ENCODE measurements at regions not wholly inside any gene's neighbourhood (a gene's known extent, or its start where the extent isn't known, plus 50 kb on each side); places are given as distances from the start of the nearest gene placed in this dataset.
A peak's percentile ranks its signal among the peaks of the same experiment; 100 is the strongest.
"Not testable (repeated sequence)": the region's sequence is repeated elsewhere in the genome, so short reads cannot be mapped to it uniquely, and the experiment has no call there.

DNA sequence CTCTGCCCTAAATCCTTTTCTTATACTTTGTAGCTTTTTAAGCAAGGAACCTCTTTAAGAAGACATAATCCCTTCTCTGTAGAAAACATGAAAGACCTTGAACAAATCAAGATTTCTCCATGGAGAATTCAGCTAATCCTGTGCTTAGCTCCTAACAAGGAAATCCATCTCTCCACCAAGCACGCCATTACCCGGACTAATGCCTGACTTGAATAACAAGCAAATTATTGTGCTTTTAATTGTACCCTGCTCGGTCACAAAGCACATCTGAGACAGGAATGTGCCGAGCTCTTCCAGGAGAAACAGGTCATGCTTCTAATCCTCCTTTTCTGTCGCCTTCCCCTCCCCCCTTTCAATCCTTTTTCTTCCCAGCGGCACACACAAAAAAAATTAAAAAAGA lies 141.3 kb downstream of the PSAT1 start:
- no peak for DNase-seq (ENCODE audit: low read depth in 2 of 2)

GRCh38 chr9:78438780-78439179 lies 141.9 kb downstream of the PSAT1 start:
- no peak for DNase-seq (ENCODE audit: low read depth in 2 of 2)

- peak; percentile 38 to 50 for DNase-seq (ENCODE audit: low read depth in 2 of 2)
Measured at GRCh38 chr9:78439190-78439865, 142.4 kb downstream of the PSAT1 start.

GRCh38 chr9:78439866-78440830 lies 143.2 kb downstream of the PSAT1 start:
- DNase-seq (ENCODE audit: low read depth in 2 of 2), result no peak

DNA sequence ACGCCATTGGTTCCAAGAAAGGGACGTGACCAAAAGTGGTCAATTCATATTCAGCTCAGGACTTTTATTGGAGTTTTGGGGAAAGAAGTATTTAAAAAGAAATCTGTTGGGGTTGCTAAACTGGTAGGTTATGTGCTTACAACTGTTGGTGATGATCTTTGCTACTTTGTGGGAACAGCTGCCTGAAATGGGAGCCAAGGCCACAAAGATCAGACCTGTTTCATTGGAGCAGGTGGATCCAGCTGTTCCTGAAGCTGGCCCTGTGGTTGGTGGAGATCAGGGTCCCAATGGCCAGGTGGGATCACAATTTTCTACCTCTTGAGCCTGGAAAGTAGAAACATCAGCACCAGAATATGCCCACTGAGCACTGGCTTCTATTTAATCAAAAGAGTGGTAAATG lies 144.5 kb downstream of the PSAT1 start:
- DNase-seq (ENCODE audit: low read depth in 2 of 2), result no peak

GRCh38 chr9:78441822-78442431 lies 145.0 kb downstream of the PSAT1 start:
- DNase-seq (ENCODE audit: low read depth in 2 of 2), result no peak

DNA sequence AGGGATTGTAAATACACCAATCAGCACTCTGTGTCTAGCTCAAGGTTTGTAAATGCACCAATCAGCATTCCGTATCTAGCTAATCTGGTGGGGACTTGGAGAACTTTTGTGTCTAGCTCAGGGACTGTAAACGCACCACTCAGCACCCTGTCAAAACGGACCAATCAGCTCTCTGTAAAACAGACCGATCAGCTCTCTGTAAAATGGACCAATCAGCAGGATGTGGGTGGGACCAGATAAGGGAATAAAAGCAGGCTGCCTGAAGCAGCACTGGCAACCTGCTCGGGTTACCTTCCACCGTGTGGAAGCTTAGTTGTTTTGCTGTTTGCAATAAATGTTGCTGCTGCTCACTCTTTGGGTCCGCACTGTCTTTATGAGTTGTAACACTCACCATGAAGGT lies 145.7 kb downstream of the PSAT1 start:
- not testable (repeated sequence) for DNase-seq (ENCODE audit: low read depth in 2 of 2)

- no peak for DNase-seq (ENCODE audit: low read depth in 2 of 2)
Measured at GRCh38 chr9:78443946-78444345, 147.0 kb downstream of the PSAT1 start.

GRCh38 chr9:78448960-78449673 lies 152.2 kb downstream of the PSAT1 start:
- no peak for DNase-seq (ENCODE audit: low read depth in 2 of 2)

- DNase-seq (ENCODE audit: low read depth in 2 of 2), result no peak
Measured at GRCh38 chr9:78453450-78453849, 156.5 kb downstream of the PSAT1 start.

GRCh38 chr9:78462611-78463010 lies 165.7 kb downstream of the PSAT1 start:
- no peak for DNase-seq (ENCODE audit: low read depth in 2 of 2)

DNA sequence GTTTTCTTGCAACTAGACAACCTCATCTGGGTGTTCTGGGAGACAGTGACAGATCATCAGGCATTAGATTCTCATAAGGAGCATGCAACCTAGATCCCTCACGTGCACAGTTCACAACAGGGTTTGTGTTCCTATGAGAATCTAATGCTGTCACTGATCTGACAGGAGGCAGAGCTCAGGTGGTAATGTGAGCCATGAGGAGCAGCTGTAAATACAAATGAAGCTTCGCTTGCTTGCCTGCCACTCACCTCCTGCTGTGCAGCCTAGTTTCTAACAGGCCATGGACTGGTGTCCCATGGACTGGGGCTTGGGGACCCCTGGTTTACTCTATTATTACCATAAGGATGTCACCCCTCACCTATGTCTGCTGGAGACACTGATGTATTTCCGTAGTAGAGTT lies 166.8 kb downstream of the PSAT1 start:
- DNase-seq (ENCODE audit: low read depth in 2 of 2), result no peak

- DNase-seq (ENCODE audit: low read depth in 2 of 2), result no peak
Measured at GRCh38 chr9:78468231-78468630, 171.3 kb downstream of the PSAT1 start.

GRCh38 chr9:78468974-78469576 lies 172.2 kb downstream of the PSAT1 start:
- DNase-seq (ENCODE audit: low read depth in 2 of 2), result no peak

- no peak for DNase-seq (ENCODE audit: low read depth in 2 of 2)
Measured at GRCh38 chr9:78470216-78470615, 173.3 kb downstream of the PSAT1 start.

- DNase-seq (ENCODE audit: low read depth in 2 of 2), result no peak
Measured at GRCh38 chr9:78470741-78471140, 173.8 kb downstream of the PSAT1 start.

DNA sequence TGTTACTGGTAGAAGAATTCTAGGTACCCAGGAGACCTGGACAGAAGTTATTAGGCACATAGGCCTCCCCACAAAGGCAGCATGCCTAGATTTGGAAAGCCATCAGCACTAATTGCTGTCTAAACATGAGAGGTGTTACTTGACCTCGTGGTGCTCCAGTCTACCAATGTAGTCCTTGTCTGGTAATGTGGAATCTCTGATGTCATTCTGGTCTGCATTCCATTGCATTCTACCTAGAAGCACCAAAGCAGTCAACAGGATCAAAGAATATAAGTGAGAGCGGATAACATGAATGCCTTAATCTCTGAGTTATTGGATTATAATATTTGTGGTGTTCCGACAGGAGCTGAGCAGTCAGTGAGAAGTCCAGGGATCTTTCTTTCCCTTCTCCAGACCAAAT lies 175.2 kb downstream of the PSAT1 start:
- no peak for DNase-seq (ENCODE audit: low read depth in 2 of 2)

- DNase-seq (ENCODE audit: low read depth in 2 of 2), result no peak
Measured at GRCh38 chr9:78479441-78479840, 182.5 kb downstream of the PSAT1 start.

- DNase-seq (ENCODE audit: low read depth in 2 of 2), result no peak
Measured at GRCh38 chr9:78486661-78487060, 189.7 kb downstream of the PSAT1 start.

DNA sequence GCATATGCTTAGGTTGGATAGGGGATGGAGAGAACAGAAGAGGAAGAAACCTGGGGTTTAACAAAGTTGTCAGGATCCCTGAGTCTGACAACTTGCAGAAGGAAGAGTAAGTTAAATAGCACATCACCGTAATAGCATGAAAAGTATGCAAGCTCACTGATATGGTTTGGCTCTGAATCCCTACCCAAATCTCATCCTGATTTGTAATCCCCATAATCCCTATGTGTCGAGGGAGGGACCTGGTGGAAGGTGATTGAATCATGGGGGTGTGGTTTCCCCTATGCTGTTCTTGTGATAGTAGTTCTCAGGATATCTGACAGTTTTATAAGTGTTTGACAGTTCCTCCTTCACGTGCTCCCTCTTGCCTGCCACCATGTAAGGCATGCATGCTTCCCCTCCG lies 193.3 kb downstream of the PSAT1 start:
- no peak for DNase-seq (ENCODE audit: low read depth in 2 of 2)

- no peak for DNase-seq (ENCODE audit: low read depth in 2 of 2)
Measured at GRCh38 chr9:78491402-78491801, 194.5 kb downstream of the PSAT1 start.

All from stimulated activated CD4-positive, alpha-beta T cell treated with anti-CD3 and anti-CD28 coated beads, Interleukin-1b, Interleukin-23, amount 100 ng/mL, for 4 hours (primary cell).